ENCODE measurements at regions not wholly inside any gene's neighbourhood (a gene's known extent, or its start where the extent isn't known, plus 50 kb on each side); places are given as distances from the start of the nearest gene placed in this dataset.

DNA sequence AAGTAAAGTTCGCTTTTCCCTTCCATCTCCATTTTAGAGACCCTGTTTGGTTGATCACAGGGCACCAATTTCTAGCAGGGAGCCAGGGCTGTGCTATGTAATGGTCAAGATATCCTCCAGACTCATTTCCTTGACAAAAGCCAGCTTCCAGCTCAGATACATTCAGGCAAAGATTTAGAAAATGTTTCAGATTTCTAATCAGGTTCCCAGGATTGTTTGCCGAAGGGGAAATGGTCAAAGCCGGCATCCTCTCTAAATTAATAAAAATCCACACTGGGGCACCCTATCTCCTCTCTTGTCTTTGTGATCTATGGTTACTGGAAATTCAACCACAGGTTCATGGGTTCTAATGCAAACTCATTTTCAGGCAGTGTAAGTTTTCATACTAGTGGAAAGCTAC is 686.8 kb upstream of the KIF2B start:
- no peak for TF ChIP-seq TCF7L2 (IDR thresholded peaks at IDR 0.05; ENCODE audit: low read depth, low read length)
- no peak for TF ChIP-seq CTCF (IDR thresholded peaks at IDR 0.05)
- TF ChIP-seq REST (IDR thresholded peaks at IDR 0.05; ENCODE audit: insufficient read depth in 1 of 2, low read depth in 2 of 2, low read length in 1 of 2): no peak
- TF ChIP-seq POLR2AphosphoS5 (IDR thresholded peaks at IDR 0.05; ENCODE audit: low read depth, low read length): no peak
- no peak for TF ChIP-seq SIN3A (IDR thresholded peaks at IDR 0.05; ENCODE audit: borderline replicate concordance, insufficient read depth, low read depth, low read length)
- in situ Hi-C loops (cut with HindIII; ENCODE audit: low pct_unique_long_range_greater_than_20kb, low sequenced_read_pairs) (no loop called here), intact Hi-C loops (cut with micrococcal nuclease; ENCODE audit: unreplicated experiment) (no loop called here)
- Histone ChIP-seq H3K27ac (ENCODE audit: low read length) (no peak overlapping the region), H3K4me1 (ENCODE audit: control insufficient read depth, insufficient read depth, low read length) (no peaks in the 10 kb centered on the region), H3K4me3 (ENCODE audit: low read depth in 2 of 2, low read length in 2 of 2) (no peak overlapping the region), H3K9me3 (ENCODE audit: control insufficient read depth, insufficient read depth, low read depth, low read length) (no peaks in the 10 kb centered on the region), H3K36me3 (ENCODE audit: control insufficient read depth, insufficient read depth, low read length) (no peaks in the 10 kb centered on the region), H3K27me3 (ENCODE audit: control insufficient read depth, insufficient read depth, low read length) (no peaks in the 10 kb centered on the region)
- POLR2A ChIA-PET: no interaction called here
- DNase-seq (ENCODE audit: low read depth, low spot score) (no peak), ATAC-seq (no peak)
- no TSS peak for BruUV-seq (replicated peaks)
- CTCF ChIA-PET: no interaction called here

- Histone ChIP-seq H3K27ac (ENCODE audit: low read length) (no peak overlapping the region), H3K9me3 (ENCODE audit: control insufficient read depth, insufficient read depth, low read depth, low read length) (no peaks in the 10 kb centered on the region; the same call in 1 of the 2 replicates), H3K4me1 (ENCODE audit: control insufficient read depth, insufficient read depth, low read length) (no peaks in the 10 kb centered on the region), H3K4me3 (ENCODE audit: low read depth in 2 of 2, low read length in 2 of 2) (no peak overlapping the region), H3K27me3 (ENCODE audit: control insufficient read depth, insufficient read depth, low read length) (no peaks in the 10 kb centered on the region), H3K36me3 (ENCODE audit: control insufficient read depth, insufficient read depth, low read length) (no peaks in the 10 kb centered on the region)
- ATAC-seq: no peak
- POLR2A ChIA-PET: no interaction called here
- intact Hi-C loops (cut with micrococcal nuclease; ENCODE audit: unreplicated experiment): no loop called here
- TF ChIP-seq REST (IDR thresholded peaks at IDR 0.05; ENCODE audit: insufficient read depth in 1 of 2, low read depth in 2 of 2, low read length in 1 of 2): no peak
- no peak for TF ChIP-seq CTCF (IDR thresholded peaks at IDR 0.05)
- TF ChIP-seq TCF7L2 (IDR thresholded peaks at IDR 0.05; ENCODE audit: low read depth, low read length): no peak
- TF ChIP-seq POLR2AphosphoS5 (IDR thresholded peaks at IDR 0.05; ENCODE audit: low read depth, low read length): no peak
- TF ChIP-seq SIN3A (IDR thresholded peaks at IDR 0.05; ENCODE audit: borderline replicate concordance, insufficient read depth, low read depth, low read length): no peak
- no TSS peak for BruUV-seq (replicated peaks)
- CTCF ChIA-PET: no interaction called here
- DNase-seq (ENCODE audit: low read depth, low spot score): no peak
- in situ Hi-C loops (cut with HindIII; ENCODE audit: low pct_unique_long_range_greater_than_20kb, low sequenced_read_pairs): no loop called here
Measured at GRCh38 chr17:53134548-53134947, 688.2 kb upstream of the KIF2B start.

Data from Panc1 (cell line).